H9 (cell line): ENCODE measurements at regions not wholly inside any gene's neighbourhood (a gene's known extent, or its start where the extent isn't known, plus 50 kb on each side); places are given as distances from the start of the nearest gene placed in this dataset.

ENCODE experiments used
- DNase-seq: peaks from one replicate; pipeline ENCODE4 v3.0.0-alpha.2; 2017
- H2AFZ ChIP-seq: one replicate; pipeline ENCODE4 v1.6.1; 2013; ENCODE audit warnings: mild to moderate bottlenecking, low read length, control low read depth, moderate library complexity
- H2AK5ac ChIP-seq: 2 replicates; pipeline ENCODE4 v1.6.1; 2013; ENCODE audit warnings: low read length, control low read depth, mixed read lengths; ENCODE audit not compliant: insufficient read length
- H2BK120ac ChIP-seq: one replicate; pipeline ENCODE4 v1.6.1; 2013; ENCODE audit warnings: low read depth, mild to moderate bottlenecking, low read length, control low read depth, inconsistent platforms; ENCODE audit not compliant: poor library complexity, severe bottlenecking
- H2BK12ac ChIP-seq: 2 replicates; pipeline ENCODE4 v1.6.1; 2013; ENCODE audit warnings: low read length, control low read depth, mixed read lengths, low read depth; ENCODE audit not compliant: insufficient read length
- H2BK15ac ChIP-seq: 2 replicates; pipeline ENCODE4 v1.6.1; 2013; ENCODE audit warnings: low read depth, low read length, control low read depth
- H2BK20ac ChIP-seq: one replicate; pipeline ENCODE4 v1.6.1; 2013; ENCODE audit warnings: low read depth, mild to moderate bottlenecking, low read length, control low read depth, inconsistent platforms; ENCODE audit not compliant: poor library complexity, severe bottlenecking
- H2BK5ac ChIP-seq: 2 replicates; pipeline ENCODE4 v1.6.1; 2013; ENCODE audit warnings: low read length, control low read depth, mixed read lengths; ENCODE audit not compliant: insufficient read length
- H3K14ac ChIP-seq: 2 replicates; pipeline ENCODE4 v1.6.1; 2013; ENCODE audit warnings: low read length, control low read depth; ENCODE audit not compliant: insufficient read depth
- H3K18ac ChIP-seq: 2 replicates; pipeline ENCODE4 v1.6.1; 2013; ENCODE audit warnings: low read depth, mild to moderate bottlenecking, mixed read lengths, low read length, control low read depth; ENCODE audit not compliant: insufficient read length
- H3K23ac ChIP-seq: 2 replicates; pipeline ENCODE4 v1.6.1; 2013; ENCODE audit warnings: low read length, control low read depth, mixed read lengths, low read depth; ENCODE audit not compliant: insufficient read length
- H3K23me2 ChIP-seq: 2 replicates; pipeline ENCODE4 v1.6.1; 2013; ENCODE audit warnings: low read depth, mild to moderate bottlenecking, mixed read lengths, low read length, control low read depth; ENCODE audit not compliant: insufficient read length, poor library complexity, severe bottlenecking
- H3K27ac ChIP-seq: 2 replicates; pipeline ENCODE4 v1.5.1; 2013; ENCODE audit warnings: low read length, control low read depth, mixed read lengths, low read depth; ENCODE audit not compliant: insufficient read length
- H3K27me3 ChIP-seq: 2 replicates; pipeline ENCODE4 v1.6.1; 2013; ENCODE audit warnings: low read length, control low read depth, inconsistent platforms; ENCODE audit not compliant: insufficient read depth
- H3K4ac ChIP-seq: 2 replicates; pipeline ENCODE4 v1.6.1; 2013; ENCODE audit warnings: low read depth, mild to moderate bottlenecking, control low read depth, inconsistent platforms, low read length, moderate library complexity
- H3K4me1 ChIP-seq: 2 replicates; pipeline ENCODE4 v1.6.1; 2013; ENCODE audit warnings: low read length, control low read depth, inconsistent platforms; ENCODE audit not compliant: insufficient read depth
- H3K4me2 ChIP-seq: 2 replicates; pipeline ENCODE4 v1.6.1; 2013; ENCODE audit warnings: low read length, control low read depth, mixed read lengths; ENCODE audit not compliant: insufficient read length, insufficient read depth
- H3K56ac ChIP-seq: 2 replicates; pipeline ENCODE4 v1.6.1; 2013; ENCODE audit warnings: low read depth, mild to moderate bottlenecking, mixed read lengths, low read length, control low read depth; ENCODE audit not compliant: insufficient read length
- H3K79me1 ChIP-seq: 2 replicates; pipeline ENCODE4 v1.6.1; 2013; ENCODE audit warnings: low read depth, mild to moderate bottlenecking, moderate library complexity, low read length, control low read depth, inconsistent platforms; ENCODE audit not compliant: insufficient read depth, poor library complexity, severe bottlenecking
- H3K79me2 ChIP-seq: 2 replicates; pipeline ENCODE4 v1.6.1; 2013; ENCODE audit warnings: low read length, control low read depth, inconsistent platforms; ENCODE audit not compliant: insufficient read depth
- H3K9ac ChIP-seq: 2 replicates; pipeline ENCODE4 v1.6.1; 2013; ENCODE audit warnings: low read length, control low read depth, mixed read lengths; ENCODE audit not compliant: insufficient read length; ENCODE audit errors: extremely low read depth
- H3K9me3 ChIP-seq: one replicate; pipeline ENCODE4 v1.6.1; 2013; ENCODE audit warnings: low read depth, low read length, inconsistent platforms; ENCODE audit not compliant: control insufficient read depth
- H3T11ph ChIP-seq: one replicate; pipeline ENCODE4 v1.6.1; 2013; ENCODE audit warnings: mild to moderate bottlenecking, low read length, control low read depth, inconsistent platforms
- H4K20me1 ChIP-seq: one replicate; pipeline ENCODE4 v1.6.1; 2013; ENCODE audit not compliant: control insufficient read depth, insufficient read length, insufficient read depth
- H4K5ac ChIP-seq: 2 replicates; pipeline ENCODE4 v1.6.1; 2013; ENCODE audit warnings: low read depth, mild to moderate bottlenecking, mixed read lengths, low read length, control low read depth; ENCODE audit not compliant: insufficient read length
- H4K8ac ChIP-seq: replicated peaks from 2 replicates; pipeline ENCODE4 v1.6.1; 2013; ENCODE audit warnings: low read length, control low read depth, mixed read lengths, low read depth; ENCODE audit not compliant: insufficient read length
- H4K91ac ChIP-seq: 2 replicates; pipeline ENCODE4 v1.6.1; 2013; ENCODE audit warnings: low read depth, mild to moderate bottlenecking, moderate library complexity, mixed read lengths, low read length, control low read depth; ENCODE audit not compliant: insufficient read length
- H3K27ac Mint-ChIP-seq, 3 experiments: 2 replicates in 2 of 3; 3 replicates in 1 of 3; pipeline ENCODE4 v1.8.0; 2020 to 2021; ENCODE audit warnings: mixed read lengths in 3 of 3, mild to moderate bottlenecking in 1 of 3, moderate library complexity in 1 of 3
- H3K27me3 Mint-ChIP-seq: 2 replicates; pipeline ENCODE4 v1.8.0; 2021; ENCODE audit warnings: low read depth, mild to moderate bottlenecking, moderate library complexity, mixed read lengths
- H3K36me3 Mint-ChIP-seq, 3 experiments: 2 replicates in 2 of 3; 3 replicates in 1 of 3; pipeline ENCODE4 v1.8.0; 2020 to 2021; ENCODE audit warnings: low read depth in 3 of 3, mixed read lengths in 3 of 3; ENCODE audit not compliant: insufficient read depth in 1 of 3
- H3K4me1 Mint-ChIP-seq, 2 experiments: 2 replicates each; pipeline ENCODE4 v1.8.0; 2020; ENCODE audit warnings: mixed read lengths in 2 of 2
- H3K4me3 Mint-ChIP-seq, 2 experiments: 2 replicates in 1 of 2; 3 replicates in 1 of 2; pipeline ENCODE4 v1.8.0; 2020 to 2021; ENCODE audit warnings: mild to moderate bottlenecking in 2 of 2, mixed read lengths in 2 of 2, moderate library complexity in 1 of 2
- H3K9me3 Mint-ChIP-seq, 2 experiments: 2 replicates in 1 of 2; 3 replicates in 1 of 2; pipeline ENCODE4 v1.8.0; 2020; ENCODE audit warnings: mild to moderate bottlenecking in 2 of 2, mixed read lengths in 2 of 2, moderate library complexity in 1 of 2
- WGBS: extraction: QIAGEN DNeasy Blood & Tissue Kit; methylation state at CpG from one replicate; pipeline ENCODE4 v1.1.7; 2013; ENCODE audit warnings: missing lambda C conversion rate, low lambda C conversion rate, mixed read lengths; ENCODE audit not compliant: insufficient read length; ENCODE audit errors: extremely low coverage; 5-methylcytosine and 5-hydroxymethylcytosine counted together
- TF ChIP-seq, protein P1 (sequence below): fragments of 200-600 bp; sonication (generic); conservative IDR thresholded peaks from 3 replicates; pipeline ENCODE4 v1.8.0; 2021; ENCODE audit warnings: antibody characterized with exemption, mild to moderate bottlenecking

DNA sequence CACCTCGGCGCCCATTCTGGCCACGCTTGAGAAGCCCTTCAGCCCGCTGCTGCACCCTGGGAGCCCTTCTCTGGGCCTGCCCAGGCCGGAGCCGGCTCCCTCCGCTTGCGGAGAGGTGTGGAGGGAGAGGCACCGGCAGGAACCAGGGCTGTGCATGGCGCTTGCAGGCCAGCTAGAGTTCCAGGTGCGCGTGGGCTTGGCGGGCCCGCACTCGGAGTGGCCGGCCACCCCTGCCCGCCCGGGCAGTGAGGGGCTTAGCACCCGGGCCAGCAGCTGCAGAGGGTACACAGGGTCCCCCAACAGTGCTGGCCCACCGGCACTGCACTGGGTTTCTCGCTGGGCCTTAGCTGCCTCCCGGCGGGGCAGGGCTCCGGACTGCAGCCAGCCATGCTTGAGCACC is 72.3 kb upstream of the SYK start:
- Histone ChIP-seq H4K5ac (no peak overlapping the region), H2BK12ac (no peak overlapping the region), H3K23ac (no peak overlapping the region), H4K8ac (no peak overlapping the region), H3K9ac (no peak overlapping the region), H3K27me3 (no peaks in the 10 kb centered on the region), H2BK5ac (no peak overlapping the region), H3K18ac (no peak overlapping the region), H2AFZ (no peak overlapping the region), H3K79me2 (no peaks in the 10 kb centered on the region), H3K9me3 (no peaks in the 10 kb centered on the region), H3K4me2 (no peak overlapping the region), H3T11ph (no peak overlapping the region), H3K14ac (no peak overlapping the region), H3K56ac (no peak overlapping the region), H3K4ac (no peak overlapping the region), H4K91ac (no peak overlapping the region), H3K23me2 (no peaks in the 10 kb centered on the region), H3K27ac (no peak overlapping the region), H2BK20ac (no peak overlapping the region), H2BK120ac (no peak overlapping the region), H2BK15ac (no peak overlapping the region), H3K4me1 (no peaks in the 10 kb centered on the region; the same call in 1 of the 2 replicates), H4K20me1 (no peaks in the 10 kb centered on the region), H3K79me1 (no peaks in the 10 kb centered on the region), H2AK5ac (no peak overlapping the region)
- Mint-ChIP-seq H3K27ac (no peak overlapping the region), H3K36me3 (peaks cover 0 to 2% (median 0%) of the 10 kb centered on the region in 3 experiments; a peak in 1 of 7 replicates), H3K4me3 (no peak overlapping the region), H3K9me3 (peaks cover 0 to 9% of the 10 kb centered on the region in 2 experiments; a peak in 4 of 5 replicates), H3K27me3 (peaks cover 4% of the 10 kb centered on the region; the same call in 1 of the 2 replicates), H3K4me1 (no peaks in the 10 kb centered on the region)
- no CpG with 5 or more reads among the region's 24 CpGs for WGBS
- TF ChIP-seq, protein P1, sequence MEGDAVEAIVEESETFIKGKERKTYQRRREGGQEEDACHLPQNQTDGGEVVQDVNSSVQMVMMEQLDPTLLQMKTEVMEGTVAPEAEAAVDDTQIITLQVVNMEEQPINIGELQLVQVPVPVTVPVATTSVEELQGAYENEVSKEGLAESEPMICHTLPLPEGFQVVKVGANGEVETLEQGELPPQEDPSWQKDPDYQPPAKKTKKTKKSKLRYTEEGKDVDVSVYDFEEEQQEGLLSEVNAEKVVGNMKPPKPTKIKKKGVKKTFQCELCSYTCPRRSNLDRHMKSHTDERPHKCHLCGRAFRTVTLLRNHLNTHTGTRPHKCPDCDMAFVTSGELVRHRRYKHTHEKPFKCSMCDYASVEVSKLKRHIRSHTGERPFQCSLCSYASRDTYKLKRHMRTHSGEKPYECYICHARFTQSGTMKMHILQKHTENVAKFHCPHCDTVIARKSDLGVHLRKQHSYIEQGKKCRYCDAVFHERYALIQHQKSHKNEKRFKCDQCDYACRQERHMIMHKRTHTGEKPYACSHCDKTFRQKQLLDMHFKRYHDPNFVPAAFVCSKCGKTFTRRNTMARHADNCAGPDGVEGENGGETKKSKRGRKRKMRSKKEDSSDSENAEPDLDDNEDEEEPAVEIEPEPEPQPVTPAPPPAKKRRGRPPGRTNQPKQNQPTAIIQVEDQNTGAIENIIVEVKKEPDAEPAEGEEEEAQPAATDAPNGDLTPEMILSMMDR, result no peak
- no peak for DNase-seq
